B cell (primary cell): ENCODE measurements at regions not wholly inside any gene's neighbourhood (a gene's known extent, or its start where the extent isn't known, plus 50 kb on each side); places are given as distances from the start of the nearest gene placed in this dataset.

Source experiments
- ATAC-seq: fragments of 200-7000 bp; cut with Tn5 transposase; one replicate; pipeline ENCODE4 v1.10.0; 2021; ENCODE audit warnings: low read depth, mild to moderate bottlenecking, moderate number of reproducible peaks, moderate library complexity
- CTCF ChIA-PET: fragments of 350-600 bp; sonication (Branson Sonifier 250); formaldehyde crosslinking; loops from one replicate; lab custom pipeline; 2021; ENCODE audit warnings: antibody characterized with exemption, inconsistent platforms; lab: Charles Lee
- POLR2A ChIA-PET: fragments of 350-600 bp; sonication (Branson Sonifier 250); formaldehyde crosslinking; loops from one replicate; lab custom pipeline; 2021; ENCODE audit warnings: antibody characterized with exemption; lab: Charles Lee
- DNase-seq: peaks from one replicate; pipeline ENCODE4 v3.0.0; 2013
- H2AFZ ChIP-seq: 2 replicates; pipeline ENCODE4 v1.6.1; 2012; ENCODE audit warnings: mild to moderate bottlenecking, low read depth, low read length; ENCODE audit not compliant: insufficient read depth, poor library complexity, severe bottlenecking
- H3K27ac ChIP-seq, 2 donors: 1 replicate in 1 of 2; 2 replicates in 1 of 2; pipeline ENCODE4 v1.5.1; 2012 to 2013; ENCODE audit warnings: low read length in 2 of 2, mild to moderate bottlenecking in 2 of 2, moderate library complexity in 1 of 2
- H3K27me3 ChIP-seq, 4 experiments: fragments of 200-600 bp in 1 of 4; sonication (generic) in 1 of 4; replicated peaks in 1 of 4; 1 replicate in 2 of 4; 2 replicates in 2 of 4; pipeline versions ENCODE4 v1.6.1 to v1.7.0; 2013 to 2016; ENCODE audit warnings: low read length in 3 of 4, mild to moderate bottlenecking in 2 of 4, mixed read lengths in 1 of 4, moderate library complexity in 1 of 4; ENCODE audit not compliant: insufficient read depth in 4 of 4, control insufficient read depth in 3 of 4; ENCODE audit errors: control extremely low read depth in 1 of 4
- H3K36me3 ChIP-seq, 2 experiments: replicated peaks in 1 of 2; 1 replicate in 1 of 2; 2 replicates in 1 of 2; pipeline versions ENCODE4 v1.6.1 to v1.7.1; 2013; ENCODE audit warnings: low read length in 1 of 2; ENCODE audit not compliant: insufficient read depth in 2 of 2, control insufficient read depth in 1 of 2; ENCODE audit errors: control extremely low read depth in 1 of 2, extremely low read depth in 1 of 2
- H3K4me1 ChIP-seq, 2 donors: fragments of 200-600 bp in 1 of 2; sonication (generic) in 1 of 2; 1 replicate in 1 of 2; 2 replicates in 1 of 2; pipeline versions ENCODE4 v1.5.1 to v1.6.1; 2013 to 2017; ENCODE audit warnings: low read length in 2 of 2; ENCODE audit not compliant: control insufficient read depth in 2 of 2, insufficient read depth in 2 of 2
- H3K4me2 ChIP-seq: replicated peaks from 2 replicates; pipeline ENCODE3; 2012; ENCODE audit warnings: mild to moderate bottlenecking, low read depth, low read length; ENCODE audit not compliant: poor library complexity, severe bottlenecking
- H3K4me3 ChIP-seq, 5 experiments: fragments of 200-600 bp in 1 of 5; sonication (generic) in 1 of 5; 1 replicate in 3 of 5; 2 replicates in 2 of 5; pipeline versions ENCODE4 v1.5.1 to v1.7.0; 2011 to 2016; ENCODE audit warnings: low read length in 4 of 5, mild to moderate bottlenecking in 4 of 5, low read depth in 2 of 5, control low read depth in 1 of 5, moderate library complexity in 1 of 5; ENCODE audit not compliant: insufficient read depth in 1 of 5; ENCODE audit errors: control extremely low read depth in 1 of 5, extremely low read depth in 1 of 5
- H3K79me2 ChIP-seq: fragments of 200-600 bp; sonication (generic); one replicate; pipeline ENCODE4 v1.6.0; 2016; ENCODE audit warnings: low read length; ENCODE audit not compliant: control insufficient read depth, insufficient read depth
- H3K9ac ChIP-seq: fragments of 200-600 bp; sonication (generic); 2 replicates; pipeline ENCODE4 v1.6.1; 2017; ENCODE audit warnings: mild to moderate bottlenecking, low read length, moderate library complexity
- H3K9me3 ChIP-seq, 3 donors: one replicate each; pipeline versions ENCODE4 v1.6.1 to v1.7.1; 2013; ENCODE audit warnings: low read length in 2 of 3; ENCODE audit not compliant: control insufficient read depth in 2 of 3, insufficient read depth in 1 of 3; ENCODE audit errors: control extremely low read depth in 1 of 3
- H4K20me1 ChIP-seq: 2 replicates; pipeline ENCODE4 v1.6.0; 2012; ENCODE audit warnings: mild to moderate bottlenecking, low read length; ENCODE audit not compliant: insufficient read depth, control insufficient read depth, poor library complexity, severe bottlenecking
- H3K27ac Mint-ChIP-seq: one replicate; pipeline ENCODE4 v1.8.0; 2021; ENCODE audit warnings: mixed read lengths
- H3K27me3 Mint-ChIP-seq: one replicate; pipeline ENCODE4 v1.8.0; 2021; ENCODE audit warnings: mixed read lengths
- H3K4me1 Mint-ChIP-seq: one replicate; pipeline ENCODE4 v1.8.0; 2021; ENCODE audit warnings: mixed read lengths
- H3K4me3 Mint-ChIP-seq: one replicate; pipeline ENCODE4 v1.8.0; 2021; ENCODE audit warnings: mixed read lengths
- H3K9me3 Mint-ChIP-seq: one replicate; pipeline ENCODE4 v1.8.0; 2022; ENCODE audit warnings: mixed read lengths; ENCODE audit not compliant: insufficient read depth
- EZH2 ChIP-seq: IDR thresholded peaks from 2 replicates; pipeline ENCODE4 v1.6.1; 2012; ENCODE audit warnings: borderline replicate concordance, low read depth, mild to moderate bottlenecking, moderate library complexity, low read length; ENCODE audit not compliant: insufficient read depth, poor library complexity, severe bottlenecking
- WGBS: methylation state at CpG from one replicate; pipeline ENCODE4 v1.1.5; 2013; ENCODE audit warnings: missing lambda C conversion rate; ENCODE audit not compliant: insufficient coverage; 5-methylcytosine and 5-hydroxymethylcytosine counted together
- intact Hi-C: fragments of 100-400 bp; cut with micrococcal nuclease; formaldehyde crosslinking; loops from one replicate; pipeline ENCODE4 v1.10.0; 2022
- TF ChIP-seq, protein P1 (sequence below): fragments of 200-600 bp; IDR thresholded peaks from one replicate; pipeline ENCODE4 v1.8.0; 2022; ENCODE audit warnings: antibody characterized with exemption, mild to moderate bottlenecking

DNA sequence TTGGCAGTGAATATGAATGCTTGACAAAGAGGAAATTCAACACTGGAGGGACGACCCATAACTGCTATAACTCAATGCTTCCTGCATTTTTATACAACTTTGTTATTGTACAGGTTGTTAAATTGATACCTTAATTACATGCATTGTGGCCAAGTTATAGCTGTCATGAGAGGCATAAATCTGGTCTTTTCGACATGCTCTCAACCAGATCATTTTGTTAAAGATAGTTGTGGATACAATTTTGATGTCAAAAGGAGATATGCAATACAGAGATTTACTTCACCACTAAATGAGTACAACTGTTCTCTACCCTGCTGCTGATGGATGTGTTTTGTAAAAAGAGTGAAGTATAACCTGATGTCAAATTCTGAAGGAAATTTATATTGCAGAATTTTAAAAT, 946.0 kb downstream of the GALC start:
- Mint-ChIP-seq H3K27ac (no peak overlapping the region), H3K4me1 (no peaks in the 10 kb centered on the region), H3K9me3 (peaks cover 2% of the 10 kb centered on the region), H3K4me3 (no peak overlapping the region), H3K27me3 (no peaks in the 10 kb centered on the region)
- no peak for DNase-seq
- no peaks in the 10 kb centered on the region for H3K9me3 ChIP-seq
- POLR2A ChIA-PET: no interaction called here
- intact Hi-C loops: no loop called here
- H3K36me3 ChIP-seq: no peaks in the 10 kb centered on the region
- no peak overlapping the region for H3K4me2 ChIP-seq
- no peak overlapping the region for H3K27ac ChIP-seq
- no peak overlapping the region for H3K4me3 ChIP-seq
- no peak for ATAC-seq
- WGBS: 100% methylated on average over 1 of the region's 2 CpGs
- H3K4me1 ChIP-seq: no peaks in the 10 kb centered on the region
- H3K79me2 ChIP-seq: no peaks in the 10 kb centered on the region
- no peak overlapping the region for H3K9ac ChIP-seq
- no peak overlapping the region for H2AFZ ChIP-seq
- no peaks in the 10 kb centered on the region for H3K27me3 ChIP-seq
- CTCF ChIA-PET: no interaction called here
- no peaks in the 10 kb centered on the region for H4K20me1 ChIP-seq
- TF ChIP-seq, protein P1, sequence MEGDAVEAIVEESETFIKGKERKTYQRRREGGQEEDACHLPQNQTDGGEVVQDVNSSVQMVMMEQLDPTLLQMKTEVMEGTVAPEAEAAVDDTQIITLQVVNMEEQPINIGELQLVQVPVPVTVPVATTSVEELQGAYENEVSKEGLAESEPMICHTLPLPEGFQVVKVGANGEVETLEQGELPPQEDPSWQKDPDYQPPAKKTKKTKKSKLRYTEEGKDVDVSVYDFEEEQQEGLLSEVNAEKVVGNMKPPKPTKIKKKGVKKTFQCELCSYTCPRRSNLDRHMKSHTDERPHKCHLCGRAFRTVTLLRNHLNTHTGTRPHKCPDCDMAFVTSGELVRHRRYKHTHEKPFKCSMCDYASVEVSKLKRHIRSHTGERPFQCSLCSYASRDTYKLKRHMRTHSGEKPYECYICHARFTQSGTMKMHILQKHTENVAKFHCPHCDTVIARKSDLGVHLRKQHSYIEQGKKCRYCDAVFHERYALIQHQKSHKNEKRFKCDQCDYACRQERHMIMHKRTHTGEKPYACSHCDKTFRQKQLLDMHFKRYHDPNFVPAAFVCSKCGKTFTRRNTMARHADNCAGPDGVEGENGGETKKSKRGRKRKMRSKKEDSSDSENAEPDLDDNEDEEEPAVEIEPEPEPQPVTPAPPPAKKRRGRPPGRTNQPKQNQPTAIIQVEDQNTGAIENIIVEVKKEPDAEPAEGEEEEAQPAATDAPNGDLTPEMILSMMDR: no peak
- no peak for TF ChIP-seq EZH2

DNA sequence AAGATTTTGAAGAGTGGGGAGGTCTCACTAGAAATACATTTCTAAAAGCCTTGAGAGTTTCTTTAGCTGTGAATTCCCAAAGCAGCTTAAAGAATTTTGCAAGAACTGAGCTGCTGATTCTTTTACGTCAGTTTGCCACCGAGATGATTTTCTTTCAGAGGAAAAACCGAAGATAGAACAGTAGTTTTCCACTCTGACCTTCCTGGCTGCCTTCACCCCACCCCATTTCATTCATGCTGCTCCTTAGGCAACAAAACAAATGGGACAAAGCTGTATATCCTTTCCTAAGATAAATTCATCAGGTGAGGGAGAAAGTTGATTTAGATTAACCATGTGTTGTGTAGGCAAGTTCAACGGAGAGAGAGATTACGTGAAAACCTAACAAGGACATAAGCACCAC, 947.0 kb downstream of the GALC start:
- Mint-ChIP-seq H3K27ac (no peak overlapping the region), H3K4me1 (no peaks in the 10 kb centered on the region), H3K9me3 (peaks cover 2% of the 10 kb centered on the region), H3K4me3 (no peak overlapping the region), H3K27me3 (no peaks in the 10 kb centered on the region)
- 92% methylated on average over 3 of the region's 5 CpGs for WGBS
- ChIA-PET CTCF (no interaction called here), POLR2A (no interaction called here)
- Histone ChIP-seq H3K4me2 (no peak overlapping the region), H3K9ac (no peak overlapping the region), H4K20me1 (no peaks in the 10 kb centered on the region), H3K27ac (no peak overlapping the region), H2AFZ (no peak overlapping the region), H3K4me3 (no peak overlapping the region), H3K4me1 (no peaks in the 10 kb centered on the region), H3K27me3 (no peaks in the 10 kb centered on the region), H3K9me3 (no peaks in the 10 kb centered on the region), H3K79me2 (no peaks in the 10 kb centered on the region), H3K36me3 (no peaks in the 10 kb centered on the region)
- no peak for DNase-seq
- TF ChIP-seq, protein P1: no peak
- no peak for TF ChIP-seq EZH2
- ATAC-seq: no peak
- intact Hi-C loops: no loop called here
